Right lobe of liver (tissue), 4 donors: ENCODE measurements at regions not wholly inside any gene's neighbourhood (a gene's known extent, or its start where the extent isn't known, plus 50 kb on each side); places are given as distances from the start of the nearest gene placed in this dataset.

Source experiments
- CTCF ChIP-seq, 4 donors: fragments of 200-600 bp in 3 of 4; fragments of 450-650 bp in 1 of 4; IDR thresholded peaks; one replicate each; pipeline versions ENCODE4 v1.5.1 to v1.8.0; 2016 to 2022; ENCODE audit warnings: antibody characterized with exemption in 4 of 4, mild to moderate bottlenecking in 2 of 4
- POLR2A ChIP-seq: fragments of 450-650 bp; IDR thresholded peaks from one replicate; pipeline ENCODE4 v1.6.1; 2017; ENCODE audit warnings: antibody characterized with exemption, mild to moderate bottlenecking
- donor health status: DM: no; HTN: no; CAD: no.
- donor health status: DM: no; HTN: no; CAD: no.
- donor health status: DM: no; HTN: yes; CAD: no.

DNA sequence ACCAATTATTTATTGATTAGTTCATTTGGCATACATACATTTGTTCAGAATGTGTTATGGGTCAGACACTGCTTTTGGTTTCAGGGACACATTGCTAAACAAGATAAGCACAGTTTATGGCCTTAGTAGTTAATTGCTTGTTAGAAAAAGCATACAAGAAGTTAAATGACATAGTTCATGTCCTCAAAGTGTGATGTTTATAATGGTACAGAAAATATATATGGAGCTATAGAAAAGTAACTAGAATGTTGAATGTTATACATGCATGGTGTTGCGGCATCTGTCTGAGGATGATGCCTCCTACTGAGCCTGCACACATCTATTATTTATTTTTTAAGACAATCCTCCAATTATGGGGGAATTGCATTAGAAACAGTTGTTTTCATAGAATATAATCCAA lies 1476.3 kb upstream of the PCDH7 start:
- TF ChIP-seq CTCF (IDR thresholded peaks at IDR 0.05): no peak
- no peak for TF ChIP-seq POLR2A
